ENCODE measurements at regions not wholly inside any gene's neighbourhood (a gene's known extent, or its start where the extent isn't known, plus 50 kb on each side); places are given as distances from the start of the nearest gene placed in this dataset.
"Not testable (repeated sequence)": the region's sequence is repeated elsewhere in the genome, so short reads cannot be mapped to it uniquely, and the experiment has no call there.

GRCh38 chr4:24001486-24002329 is 111.9 kb upstream of the PPARGC1A start:
- no peak for DNase-seq (ENCODE audit: low spot score)

GRCh38 chr4:24000470-24000831 is 110.6 kb upstream of the PPARGC1A start:
- DNase-seq (ENCODE audit: low spot score): no peak

GRCh38 chr4:23999714-24000469 is 110.0 kb upstream of the PPARGC1A start:
- DNase-seq (ENCODE audit: low spot score): peak; percentile 33

GRCh38 chr4:23993373-23993772 is 103.5 kb upstream of the PPARGC1A start:
- no peak for DNase-seq (ENCODE audit: low spot score)

GRCh38 chr4:23991444-23991843 is 101.6 kb upstream of the PPARGC1A start:
- no peak for DNase-seq (ENCODE audit: low spot score)

GRCh38 chr4:23986270-23986669 is 96.4 kb upstream of the PPARGC1A start:
- DNase-seq (ENCODE audit: low spot score): no peak

- no peak for DNase-seq (ENCODE audit: low spot score)
Measured at GRCh38 chr4:23981328-23981727, 91.5 kb upstream of the PPARGC1A start.

GRCh38 chr4:23979534-23979933 is 89.7 kb upstream of the PPARGC1A start:
- DNase-seq (ENCODE audit: low spot score): no peak

GRCh38 chr4:23978002-23978401 is 88.2 kb upstream of the PPARGC1A start:
- no peak for DNase-seq (ENCODE audit: low spot score)

GRCh38 chr4:23976423-23976822 is 86.6 kb upstream of the PPARGC1A start:
- DNase-seq (ENCODE audit: low spot score): no peak

GRCh38 chr4:23973308-23973855 is 83.5 kb upstream of the PPARGC1A start:
- no peak for DNase-seq (ENCODE audit: low spot score)

- no peak for DNase-seq (ENCODE audit: low spot score)
Measured at GRCh38 chr4:23972805-23973204, 83.0 kb upstream of the PPARGC1A start.

GRCh38 chr4:23972187-23972586 is 82.3 kb upstream of the PPARGC1A start:
- no peak for DNase-seq (ENCODE audit: low spot score)

- no peak for DNase-seq (ENCODE audit: low spot score)
Measured at GRCh38 chr4:23970201-23970850, 80.5 kb upstream of the PPARGC1A start.

GRCh38 chr4:23969635-23970145 is 79.8 kb upstream of the PPARGC1A start:
- no peak for DNase-seq (ENCODE audit: low spot score)

GRCh38 chr4:23967281-23967680 is 77.4 kb upstream of the PPARGC1A start:
- DNase-seq (ENCODE audit: low spot score): no peak

GRCh38 chr4:23966725-23967124 is 76.9 kb upstream of the PPARGC1A start:
- DNase-seq (ENCODE audit: low spot score): no peak

- DNase-seq (ENCODE audit: low spot score): no peak
Measured at GRCh38 chr4:23962462-23962861, 72.6 kb upstream of the PPARGC1A start.

GRCh38 chr4:23961395-23961794 is 71.5 kb upstream of the PPARGC1A start:
- DNase-seq (ENCODE audit: low spot score): not testable (repeated sequence)

- no peak for DNase-seq (ENCODE audit: low spot score)
Measured at GRCh38 chr4:23959396-23960148, 69.7 kb upstream of the PPARGC1A start.

GRCh38 chr4:23958749-23959148 is 68.9 kb upstream of the PPARGC1A start:
- no peak for DNase-seq (ENCODE audit: low spot score)

- DNase-seq (ENCODE audit: low spot score): no peak
Measured at GRCh38 chr4:23957465-23957864, 67.6 kb upstream of the PPARGC1A start.
